ENCODE measurements at regions not wholly inside any gene's neighbourhood (a gene's known extent, or its start where the extent isn't known, plus 50 kb on each side); places are given as distances from the start of the nearest gene placed in this dataset.

- no peaks in the 10 kb centered on the region for H3K36me3 ChIP-seq (ENCODE audit: control insufficient read depth in 2 of 4, insufficient read depth in 4 of 4, low read length in 3 of 4)
- no peak overlapping the region for H2BK20ac ChIP-seq (ENCODE audit: low read length)
- no peak overlapping the region for H3K4me2 ChIP-seq (ENCODE audit: insufficient read depth in 1 of 2, low read depth in 2 of 2, low read length in 2 of 2)
- no peak overlapping the region for H4K8ac ChIP-seq (ENCODE audit: extremely low read depth, insufficient read depth, low read length)
- no peak overlapping the region for H3K27ac ChIP-seq (ENCODE audit: low read depth, low read length)
- no peak overlapping the region for H2AK5ac ChIP-seq (ENCODE audit: low read depth, low read length)
- H3K56ac ChIP-seq (replicated peaks; ENCODE audit: insufficient read length, low read depth, low read length), result no peak overlapping the region
- no peak overlapping the region for H3K4me3 ChIP-seq (ENCODE audit: extremely low read depth in 1 of 4, insufficient read depth in 2 of 4, low read depth in 3 of 4, low read length in 4 of 4)
- H3K79me2 ChIP-seq (ENCODE audit: control insufficient read depth in 1 of 2, insufficient read depth in 2 of 2, low read length in 2 of 2), result no peaks in the 10 kb centered on the region
- no peak overlapping the region for H4K91ac ChIP-seq (replicated peaks; ENCODE audit: insufficient read length, low read length)
- H2BK5ac ChIP-seq (ENCODE audit: low read depth, low read length), result no peak overlapping the region
- H2BK12ac ChIP-seq (ENCODE audit: low read depth, low read length), result no peak overlapping the region
- H3K23ac ChIP-seq (ENCODE audit: insufficient read length), result no peak overlapping the region
- H3K27me3 ChIP-seq (replicated peaks in 1 of 4; ENCODE audit: control insufficient read depth in 3 of 4, extremely low read depth in 1 of 4, insufficient read depth in 3 of 4, low read length in 3 of 4), result no peaks in the 10 kb centered on the region
- peak; percentile 65; the same call in 1 of the 2 replicates for TF ChIP-seq JUND (IDR thresholded peaks at IDR 0.05; ENCODE audit: low read length)
- peak; percentile 22 to 26; a peak in 2 of 4 replicates for TF ChIP-seq RAD21 (IDR thresholded peaks at IDR 0.05 in 1 of 2, conservative IDR thresholded peaks at IDR 0.05 in 1 of 2; ENCODE audit: low read depth in 2 of 2, low read length in 2 of 2)
- TF ChIP-seq TAF7 (optimal IDR thresholded peaks at IDR 0.05; ENCODE audit: borderline replicate concordance, low read depth, low read length), result no peak
- no peak overlapping the region for H4K5ac ChIP-seq (ENCODE audit: insufficient read length, low read depth, low read length)
- no peak overlapping the region for H2BK15ac ChIP-seq (ENCODE audit: low read length)
- H3K23me2 ChIP-seq (ENCODE audit: low read depth, low read length), result no peaks in the 10 kb centered on the region
- H3K9ac ChIP-seq (replicated peaks in 1 of 4; ENCODE audit: extremely low read depth in 1 of 4, low read depth in 3 of 4, low read length in 3 of 4), result no peak overlapping the region
- 81% methylated on average over 2 of the region's 2 CpGs; no CpG with 5 or more reads in 1 of the 2 experiments for WGBS, 2 experiments (ENCODE audit: extremely low coverage in 1 of 2, insufficient coverage in 1 of 2, insufficient read length in 1 of 2, insufficient replicate concordance in 2 of 2, low coverage in 1 of 2, low lambda C conversion rate in 2 of 2, missing lambda C conversion rate in 1 of 2)
- H3K79me1 ChIP-seq (ENCODE audit: low read depth, low read length), result no peaks in the 10 kb centered on the region
- H2AFZ ChIP-seq (ENCODE audit: low read length), result peak overlapping the region; percentile 5; the same call in 1 of the 2 replicates
- POLR2A ChIA-PET (ENCODE audit: partially characterized antibody), result no interaction called here
- H3K18ac ChIP-seq (ENCODE audit: extremely low read depth, low read length), result no peak overlapping the region
- H3K14ac ChIP-seq (ENCODE audit: insufficient read length), result no peak overlapping the region
- peak in 1 of 2 experiments; percentile 21 for DNase-seq (ENCODE audit: low read depth in 1 of 2, low spot score in 2 of 2)
- FAIRE-seq, result no peak
- peaks cover 10% of the 10 kb centered on the region in 2 experiments; a peak in 2 of 4 replicates for H3K9me3 ChIP-seq (ENCODE audit: insufficient read depth in 2 of 2, low read depth in 1 of 2, low read length in 1 of 2)
- CTCF ChIA-PET (ENCODE audit: partially characterized antibody), result interaction anchor here (0.6 to 1.0 kb wide), 2 partner anchors 11 to 1720 kb away, joined by 3 to 4 read pairs; no protein-coding TSS in a partner anchor
- no peaks in the 10 kb centered on the region for H3K4me1 ChIP-seq (replicated peaks in 1 of 4; ENCODE audit: control insufficient read depth in 3 of 4, insufficient read depth in 4 of 4, low read length in 3 of 4)
- no peak overlapping the region for H2BK120ac ChIP-seq (replicated peaks; ENCODE audit: low read depth, low read length)
- no peak overlapping the region for H3K4ac ChIP-seq (replicated peaks; ENCODE audit: insufficient read length, low read depth, low read length)
- no peaks in the 10 kb centered on the region for H4K20me1 ChIP-seq (replicated peaks in 1 of 2; ENCODE audit: control insufficient read depth in 1 of 2, insufficient read depth in 2 of 2, low read length in 2 of 2)
These were observed 155.2 kb downstream of the ZNF330 start for GRCh38 chr4:141375855-141376254.

Measured in H1 (cell line).